Mesenchymal stem cell (in vitro differentiated cells and primary cell): ENCODE measurements at regions not wholly inside any gene's neighbourhood (a gene's known extent, or its start where the extent isn't known, plus 50 kb on each side); places are given as distances from the start of the nearest gene placed in this dataset.

Source experiments
- DNase-seq: peaks from one replicate; pipeline ENCODE4 v3.0.0-alpha.2; 2013
- H2AFZ ChIP-seq: one replicate; pipeline ENCODE4 v1.6.1; 2013; ENCODE audit warnings: low read depth, mild to moderate bottlenecking, control low read depth, inconsistent platforms, low read length, moderate library complexity
- H2AK5ac ChIP-seq: 2 replicates; pipeline ENCODE4 v1.6.1; 2013; ENCODE audit warnings: low read length, moderate library complexity, mild to moderate bottlenecking, inconsistent platforms; ENCODE audit not compliant: severe bottlenecking
- H2BK120ac ChIP-seq: one replicate; pipeline ENCODE4 v1.6.1; 2013; ENCODE audit warnings: low read depth, mild to moderate bottlenecking, inconsistent platforms, low read length, moderate library complexity
- H2BK12ac ChIP-seq, 2 experiments: one replicate each; pipeline ENCODE4 v1.6.1; 2013; ENCODE audit warnings: inconsistent platforms in 2 of 2, low read length in 2 of 2, mild to moderate bottlenecking in 2 of 2, moderate library complexity in 2 of 2, control low read depth in 1 of 2
- H2BK15ac ChIP-seq: one replicate; pipeline ENCODE4 v1.6.1; 2013; ENCODE audit warnings: mild to moderate bottlenecking, low read depth, inconsistent platforms; ENCODE audit not compliant: poor library complexity, severe bottlenecking
- H2BK5ac ChIP-seq: 2 replicates; pipeline ENCODE4 v1.6.1; 2013; ENCODE audit warnings: low read depth, mild to moderate bottlenecking, low read length, control low read depth, inconsistent platforms; ENCODE audit not compliant: poor library complexity, severe bottlenecking
- H3K14ac ChIP-seq, 2 experiments: one replicate each; pipeline ENCODE4 v1.6.1; 2013; ENCODE audit warnings: inconsistent platforms in 2 of 2, low read length in 2 of 2, control low read depth in 1 of 2, mild to moderate bottlenecking in 1 of 2, moderate library complexity in 1 of 2
- H3K18ac ChIP-seq, 2 experiments: one replicate each; pipeline ENCODE4 v1.6.1; 2013; ENCODE audit warnings: inconsistent platforms in 2 of 2, low read length in 2 of 2, control low read depth in 1 of 2, low read depth in 1 of 2, mild to moderate bottlenecking in 1 of 2
- H3K23ac ChIP-seq, 2 experiments: one replicate each; pipeline ENCODE4 v1.6.1; 2013; ENCODE audit warnings: inconsistent platforms in 2 of 2, low read length in 2 of 2, mild to moderate bottlenecking in 2 of 2, moderate library complexity in 2 of 2, control low read depth in 1 of 2
- H3K27ac ChIP-seq: 2 replicates; pipeline ENCODE4 v1.5.1; 2013; ENCODE audit warnings: mild to moderate bottlenecking, moderate library complexity, low read length, control low read depth, inconsistent platforms; ENCODE audit not compliant: poor library complexity, severe bottlenecking
- H3K27me3 ChIP-seq, 2 experiments: 2 replicates each; pipeline versions ENCODE4 v1.6.1 to v1.7.0; 2013; ENCODE audit warnings: low read length in 2 of 2, mild to moderate bottlenecking in 2 of 2, moderate library complexity in 2 of 2, control low read depth in 1 of 2, inconsistent platforms in 1 of 2; ENCODE audit not compliant: control insufficient read depth in 1 of 2, insufficient read depth in 1 of 2
- H3K36me3 ChIP-seq, 2 experiments: 2 replicates each; pipeline versions ENCODE4 v1.6.1 to v1.7.0; 2013; ENCODE audit warnings: low read length in 2 of 2, control low read depth in 1 of 2, inconsistent platforms in 1 of 2, low read depth in 1 of 2, mild to moderate bottlenecking in 1 of 2; ENCODE audit not compliant: insufficient read depth in 2 of 2, control insufficient read depth in 1 of 2
- H3K4ac ChIP-seq, 2 experiments: one replicate each; pipeline ENCODE4 v1.6.1; 2013; ENCODE audit warnings: inconsistent platforms in 2 of 2, low read length in 2 of 2, mild to moderate bottlenecking in 2 of 2, moderate library complexity in 2 of 2, control low read depth in 1 of 2, low read depth in 1 of 2
- H3K4me1 ChIP-seq: 2 replicates; pipeline ENCODE4 v1.6.1; 2013; ENCODE audit warnings: low read depth, low read length, control low read depth; ENCODE audit not compliant: control insufficient read depth, insufficient read depth
- H3K4me2 ChIP-seq: 2 replicates; pipeline ENCODE4 v1.6.1; 2013; ENCODE audit warnings: low read length, mild to moderate bottlenecking, inconsistent platforms; ENCODE audit not compliant: poor library complexity, severe bottlenecking
- H3K4me3 ChIP-seq, 2 experiments: 2 replicates each; pipeline versions ENCODE4 v1.5.1 to v1.7.0; 2013; ENCODE audit warnings: low read length in 2 of 2, mild to moderate bottlenecking in 2 of 2, control low read depth in 1 of 2, low read depth in 1 of 2; ENCODE audit not compliant: insufficient read depth in 1 of 2
- H3K79me1 ChIP-seq: replicated peaks from 2 replicates; pipeline ENCODE4 v1.6.1; 2013; ENCODE audit warnings: mild to moderate bottlenecking, control low read depth, low read length, inconsistent platforms; ENCODE audit not compliant: poor library complexity, severe bottlenecking
- H3K9ac ChIP-seq: 2 replicates; pipeline ENCODE4 v1.7.0; 2013; ENCODE audit warnings: mild to moderate bottlenecking, low read length, moderate library complexity
- H3K9me3 ChIP-seq: 2 replicates; pipeline ENCODE4 v1.7.0; 2013; ENCODE audit warnings: mild to moderate bottlenecking, low read length; ENCODE audit not compliant: control insufficient read depth
- H4K8ac ChIP-seq: one replicate; pipeline ENCODE4 v1.6.1; 2013; ENCODE audit warnings: inconsistent platforms, mild to moderate bottlenecking, low read length, moderate library complexity
- H4K91ac ChIP-seq: one replicate; pipeline ENCODE4 v1.6.1; 2013; ENCODE audit warnings: mild to moderate bottlenecking, low read length, inconsistent platforms
- WGBS: methylation state at CpG from one replicate; pipeline ENCODE4 v1.1.7; 2013; ENCODE audit warnings: mixed read lengths; 5-methylcytosine and 5-hydroxymethylcytosine counted together

DNA sequence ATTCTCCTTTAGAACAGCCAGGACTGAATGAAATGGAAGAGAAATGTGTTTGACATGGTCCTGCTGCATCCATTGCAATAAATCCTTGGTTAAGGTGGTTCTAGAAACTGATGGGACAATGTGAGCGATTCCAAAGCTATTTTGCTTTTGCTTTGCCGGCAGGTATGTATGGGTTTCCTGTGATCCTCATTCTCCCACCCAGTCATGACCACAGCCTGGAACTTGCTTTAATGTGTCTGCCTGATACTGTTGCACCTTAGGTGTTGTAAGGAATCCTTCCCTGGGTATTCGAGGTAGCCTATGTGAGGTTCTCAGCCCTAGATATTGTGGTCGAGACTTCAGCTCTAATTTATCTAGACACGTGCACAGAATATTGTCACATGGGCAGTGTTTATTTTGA, 86.1 kb downstream of the ZNF518B start:
- H2AFZ ChIP-seq: no peak overlapping the region
- no peak overlapping the region for H3K23ac ChIP-seq
- no peak overlapping the region for H2BK12ac ChIP-seq
- no peak overlapping the region for H2BK120ac ChIP-seq
- no peaks in the 10 kb centered on the region for H3K27me3 ChIP-seq
- no peak overlapping the region for H2BK15ac ChIP-seq
- DNase-seq: no peak
- H3K14ac ChIP-seq: no peak overlapping the region
- H3K9ac ChIP-seq: no peak overlapping the region
- no peak overlapping the region for H2BK5ac ChIP-seq
- H3K9me3 ChIP-seq: no peaks in the 10 kb centered on the region
- H3K18ac ChIP-seq: no peak overlapping the region
- no peak overlapping the region for H3K4me2 ChIP-seq
- no peaks in the 10 kb centered on the region for H3K79me1 ChIP-seq
- no peak overlapping the region for H4K91ac ChIP-seq
- no peak overlapping the region for H2AK5ac ChIP-seq
- no peak overlapping the region for H3K27ac ChIP-seq
- no peaks in the 10 kb centered on the region for H3K4me1 ChIP-seq
- H4K8ac ChIP-seq: no peak overlapping the region
- H3K36me3 ChIP-seq: no peaks in the 10 kb centered on the region
- no peak overlapping the region for H3K4ac ChIP-seq
- WGBS: 77% methylated on average over 5 of the region's 5 CpGs
- H3K4me3 ChIP-seq: no peak overlapping the region

DNA sequence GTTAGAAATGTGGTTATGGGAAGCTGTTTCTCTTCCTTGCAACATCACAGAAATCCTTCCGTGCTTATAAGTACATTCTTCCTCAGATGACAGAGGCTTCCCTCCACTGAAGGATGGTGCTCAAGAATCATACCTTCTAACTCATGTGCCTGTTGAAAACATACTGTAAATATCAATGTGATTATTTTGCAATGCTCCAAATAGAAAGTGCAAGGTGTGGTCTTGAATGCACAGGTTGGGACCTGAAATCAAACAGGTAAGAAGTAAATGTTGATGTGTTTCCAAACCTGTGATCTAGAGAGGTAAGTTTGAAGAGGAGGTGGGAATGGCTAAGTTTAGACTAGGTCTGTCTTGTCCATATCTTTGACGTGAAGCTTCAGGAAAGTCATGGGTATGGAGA, 87.7 kb downstream of the ZNF518B start:
- no peaks in the 10 kb centered on the region for H3K36me3 ChIP-seq
- DNase-seq: no peak
- no peak overlapping the region for H3K4me2 ChIP-seq
- H3K18ac ChIP-seq: no peak overlapping the region
- H4K91ac ChIP-seq: no peak overlapping the region
- no peaks in the 10 kb centered on the region for H3K4me1 ChIP-seq
- no peak overlapping the region for H3K4ac ChIP-seq
- no peak overlapping the region for H2BK5ac ChIP-seq
- H2BK120ac ChIP-seq: no peak overlapping the region
- H2AFZ ChIP-seq: no peak overlapping the region
- H3K27ac ChIP-seq: no peak overlapping the region
- no peak overlapping the region for H4K8ac ChIP-seq
- H2AK5ac ChIP-seq: no peak overlapping the region
- no peak overlapping the region for H3K23ac ChIP-seq
- H3K9me3 ChIP-seq: no peaks in the 10 kb centered on the region
- no peak overlapping the region for H2BK12ac ChIP-seq
- H3K27me3 ChIP-seq: no peaks in the 10 kb centered on the region
- no peak overlapping the region for H3K14ac ChIP-seq
- H3K4me3 ChIP-seq: no peak overlapping the region
- no peak overlapping the region for H2BK15ac ChIP-seq
- H3K79me1 ChIP-seq: no peaks in the 10 kb centered on the region
- no peak overlapping the region for H3K9ac ChIP-seq
- WGBS: 69% methylated on average over 2 of the region's 2 CpGs

DNA sequence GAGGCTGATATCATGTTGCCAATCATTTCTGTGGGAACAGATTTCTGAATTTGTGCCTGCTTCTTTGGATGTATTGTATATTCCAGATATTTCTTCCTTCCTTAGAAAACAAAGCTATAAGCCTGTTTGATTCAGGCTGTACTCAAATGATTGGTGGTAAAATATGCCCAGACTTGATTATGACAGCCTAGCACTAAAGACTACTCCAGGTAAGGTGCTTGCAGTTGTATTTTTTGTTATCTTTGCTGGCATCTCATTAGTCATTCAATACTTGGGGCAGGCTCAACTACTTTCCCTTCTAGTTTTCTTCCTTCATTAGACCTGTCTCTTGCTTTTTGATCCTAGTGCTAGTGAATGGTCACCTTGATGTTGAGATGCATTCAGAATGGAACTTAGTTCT, 90.6 kb downstream of the ZNF518B start:
- DNase-seq: no peak

DNA sequence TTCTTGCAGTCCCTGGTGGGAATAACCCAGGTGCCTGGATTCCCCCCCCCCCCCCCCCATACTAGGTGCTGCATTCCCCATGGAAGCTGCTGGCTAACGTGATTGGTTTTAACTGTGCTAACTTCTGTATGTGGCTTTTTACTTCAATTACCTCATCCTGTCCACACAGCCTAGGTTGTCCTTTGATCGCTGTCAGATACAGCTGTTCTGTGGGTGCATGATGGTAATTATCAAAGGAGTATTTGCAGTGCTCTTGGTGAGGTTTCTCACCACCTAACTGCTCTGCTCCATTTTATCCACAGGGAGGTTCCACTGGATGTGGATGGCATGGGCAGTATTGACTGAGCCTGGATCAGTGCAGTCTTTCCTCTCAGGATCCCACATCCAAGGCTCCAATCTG, 93.0 kb downstream of the ZNF518B start:
- H3K27me3 ChIP-seq: no peaks in the 10 kb centered on the region
- WGBS: 86% methylated on average over 1 of the region's 2 CpGs
- H3K27ac ChIP-seq: no peak overlapping the region
- H3K9ac ChIP-seq: no peak overlapping the region
- no peak overlapping the region for H3K23ac ChIP-seq
- no peak overlapping the region for H2BK12ac ChIP-seq
- no peak overlapping the region for H3K18ac ChIP-seq
- H3K79me1 ChIP-seq: no peaks in the 10 kb centered on the region
- H2AK5ac ChIP-seq: no peak overlapping the region
- no peak for DNase-seq
- H2BK15ac ChIP-seq: no peak overlapping the region
- no peak overlapping the region for H3K4ac ChIP-seq
- no peaks in the 10 kb centered on the region for H3K4me1 ChIP-seq
- H3K4me3 ChIP-seq: no peak overlapping the region
- H3K4me2 ChIP-seq: no peak overlapping the region
- no peak overlapping the region for H3K14ac ChIP-seq
- no peaks in the 10 kb centered on the region for H3K9me3 ChIP-seq
- H2BK120ac ChIP-seq: no peak overlapping the region
- H2BK5ac ChIP-seq: no peak overlapping the region
- no peak overlapping the region for H4K8ac ChIP-seq
- H2AFZ ChIP-seq: no peak overlapping the region
- H4K91ac ChIP-seq: no peak overlapping the region
- no peaks in the 10 kb centered on the region for H3K36me3 ChIP-seq

More for the DNA sequence above, 90.6 kb downstream of the ZNF518B start:
- Histone ChIP-seq H3K4ac (no peak overlapping the region), H3K4me3 (no peak overlapping the region), H4K8ac (no peak overlapping the region), H2BK120ac (no peak overlapping the region), H3K36me3 (no peaks in the 10 kb centered on the region), H2BK15ac (no peak overlapping the region), H3K4me1 (no peaks in the 10 kb centered on the region), H3K18ac (no peak overlapping the region), H3K27me3 (no peaks in the 10 kb centered on the region), H2AK5ac (no peak overlapping the region), H3K9me3 (no peaks in the 10 kb centered on the region), H2AFZ (no peak overlapping the region), H2BK5ac (no peak overlapping the region), H3K27ac (no peak overlapping the region), H3K79me1 (no peaks in the 10 kb centered on the region), H3K9ac (no peak overlapping the region), H2BK12ac (no peak overlapping the region), H3K4me2 (no peak overlapping the region), H4K91ac (no peak overlapping the region), H3K23ac (no peak overlapping the region), H3K14ac (no peak overlapping the region)
